ENCODE measurements at regions not wholly inside any gene's neighbourhood (a gene's known extent, or its start where the extent isn't known, plus 50 kb on each side); places are given as distances from the start of the nearest gene placed in this dataset.

- no peaks in the 10 kb centered on the region for H3K9me3 ChIP-seq (ENCODE audit: control insufficient read depth in 1 of 2, low read length in 2 of 2)
- intact Hi-C loops (cut with micrococcal nuclease): no loop called here
- Mint-ChIP-seq H3K27me3 (no peaks in the 10 kb centered on the region), H3K4me1 (no peaks in the 10 kb centered on the region), H3K9me3 (peaks cover 0 to 11% (median 7%) of the 10 kb centered on the region in 8 donors), H3K27ac (no peak overlapping the region), H3K4me3 (no peak overlapping the region), H3K36me3 (no peaks in the 10 kb centered on the region)
- H3K36me3 ChIP-seq (ENCODE audit: insufficient read depth, low read length): no peaks in the 10 kb centered on the region
- ChIA-PET POLR2A (ENCODE audit: partially characterized antibody) (no interaction called here), CTCF (ENCODE audit: partially characterized antibody) (no interaction called here)
- no peaks in the 10 kb centered on the region for H3K4me1 ChIP-seq (ENCODE audit: insufficient read depth, low read length)
- no peak overlapping the region for H3K27ac ChIP-seq (ENCODE audit: low read depth, low read length)
- H3K27me3 ChIP-seq (ENCODE audit: insufficient read depth, low read length): no peaks in the 10 kb centered on the region
- no peak for DNase-seq
- H3K4me3 ChIP-seq (ENCODE audit: low read length in 2 of 2): no peak overlapping the region
Observed at GRCh38 chr20:55667955-55668354, 337.4 kb downstream of the CBLN4 start.

DNA sequence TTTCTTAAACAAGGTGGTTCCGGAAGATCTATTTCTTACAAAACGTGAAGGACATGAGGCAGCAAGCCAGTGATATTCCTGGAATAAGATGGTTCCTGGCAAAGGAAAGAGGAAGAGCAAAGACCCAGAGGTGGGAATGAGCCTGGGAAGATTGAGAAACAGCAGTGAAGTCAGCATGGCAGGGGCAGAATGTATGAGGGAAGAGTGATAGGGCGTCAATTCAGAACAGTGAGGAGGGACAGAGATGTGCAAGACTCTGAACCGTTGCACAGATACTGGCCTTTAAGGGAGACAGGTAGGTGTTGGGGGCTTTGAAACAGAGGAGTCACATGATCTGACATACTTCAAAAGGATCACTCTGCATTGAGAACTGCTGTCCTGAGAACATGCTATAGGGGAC lies 338.3 kb downstream of the CBLN4 start:
- no peak overlapping the region for H3K27ac Mint-ChIP-seq
- H3K4me3 ChIP-seq (ENCODE audit: low read length in 2 of 2): no peak overlapping the region
- no peaks in the 10 kb centered on the region for H3K27me3 ChIP-seq (ENCODE audit: insufficient read depth, low read length)
- no peak for DNase-seq
- no peak overlapping the region for H3K27ac ChIP-seq (ENCODE audit: low read depth, low read length)
- no peaks in the 10 kb centered on the region for H3K36me3 Mint-ChIP-seq
- no peaks in the 10 kb centered on the region for H3K4me1 ChIP-seq (ENCODE audit: insufficient read depth, low read length)
- peaks cover 2 to 11% (median 7%) of the 10 kb centered on the region in 8 donors for H3K9me3 Mint-ChIP-seq
- H3K4me3 Mint-ChIP-seq: no peak overlapping the region
- H3K27me3 Mint-ChIP-seq: no peaks in the 10 kb centered on the region
- POLR2A ChIA-PET (ENCODE audit: partially characterized antibody): no interaction called here
- H3K9me3 ChIP-seq (ENCODE audit: control insufficient read depth in 1 of 2, low read length in 2 of 2): no peaks in the 10 kb centered on the region
- H3K36me3 ChIP-seq (ENCODE audit: insufficient read depth, low read length): no peaks in the 10 kb centered on the region
- no peaks in the 10 kb centered on the region for H3K4me1 Mint-ChIP-seq
- CTCF ChIA-PET (ENCODE audit: partially characterized antibody): no interaction called here
- intact Hi-C loops (cut with micrococcal nuclease): no loop called here

DNA sequence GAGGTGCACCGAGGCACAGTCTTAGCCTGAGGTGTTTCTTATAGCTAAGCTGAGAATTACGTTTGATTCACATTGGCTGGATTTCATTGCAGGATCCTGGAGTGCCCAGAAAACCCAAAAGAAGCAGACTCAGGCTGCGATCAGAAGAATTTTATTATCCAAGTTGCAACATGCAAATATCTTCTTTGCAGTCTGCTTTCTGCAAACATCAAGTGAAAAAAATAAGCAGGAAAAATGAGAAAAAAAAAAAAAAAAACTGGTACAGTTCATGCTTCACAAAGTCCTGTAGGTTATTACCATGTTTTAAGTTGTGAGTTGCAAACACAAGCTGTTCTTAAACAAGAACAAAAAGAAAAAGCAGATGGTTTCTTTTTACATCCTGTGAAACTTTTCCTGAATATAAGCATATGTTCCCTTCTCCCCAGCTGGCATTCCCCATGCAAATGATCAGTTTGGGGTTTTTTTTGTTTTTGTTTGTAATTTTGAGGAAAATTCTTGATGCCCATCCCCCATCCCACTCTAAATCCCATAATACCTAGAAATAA lies 349.0 kb downstream of the CBLN4 start:
- no peaks in the 10 kb centered on the region for H3K9me3 ChIP-seq (ENCODE audit: control insufficient read depth in 1 of 2, low read length in 2 of 2)
- H3K27me3 ChIP-seq (ENCODE audit: insufficient read depth, low read length): no peaks in the 10 kb centered on the region
- peaks cover 0 to 17% (median 3%) of the 10 kb centered on the region in 8 donors for H3K9me3 Mint-ChIP-seq
- H3K27ac Mint-ChIP-seq: no peak overlapping the region
- ChIA-PET POLR2A (ENCODE audit: partially characterized antibody) (no interaction called here), CTCF (ENCODE audit: partially characterized antibody) (no interaction called here)
- no peaks in the 10 kb centered on the region for H3K27me3 Mint-ChIP-seq
- no peak overlapping the region for H3K27ac ChIP-seq (ENCODE audit: low read depth, low read length)
- no peak for DNase-seq
- intact Hi-C loops (cut with micrococcal nuclease): no loop called here
- no peaks in the 10 kb centered on the region for H3K4me1 Mint-ChIP-seq
- no peak overlapping the region for H3K4me3 Mint-ChIP-seq
- no peak overlapping the region for H3K4me3 ChIP-seq (ENCODE audit: low read length in 2 of 2)
- H3K4me1 ChIP-seq (ENCODE audit: insufficient read depth, low read length): no peaks in the 10 kb centered on the region
- no peaks in the 10 kb centered on the region for H3K36me3 Mint-ChIP-seq
- H3K36me3 ChIP-seq (ENCODE audit: insufficient read depth, low read length): no peaks in the 10 kb centered on the region

GRCh38 chr20:55650657-55651360 lies 354.5 kb downstream of the CBLN4 start:
- Histone ChIP-seq H3K4me3 (ENCODE audit: low read length in 2 of 2) (no peak overlapping the region), H3K9me3 (ENCODE audit: control insufficient read depth in 1 of 2, low read length in 2 of 2) (no peaks in the 10 kb centered on the region), H3K4me1 (ENCODE audit: insufficient read depth, low read length) (no peaks in the 10 kb centered on the region), H3K27me3 (ENCODE audit: insufficient read depth, low read length) (no peaks in the 10 kb centered on the region), H3K36me3 (ENCODE audit: insufficient read depth, low read length) (no peaks in the 10 kb centered on the region), H3K27ac (ENCODE audit: low read depth, low read length) (no peak overlapping the region)
- DNase-seq: no peak
- Mint-ChIP-seq H3K4me3 (no peak overlapping the region), H3K36me3 (no peaks in the 10 kb centered on the region), H3K27ac (no peak overlapping the region), H3K27me3 (no peaks in the 10 kb centered on the region), H3K4me1 (no peaks in the 10 kb centered on the region), H3K9me3 (peaks cover 0 to 14% (median 4%) of the 10 kb centered on the region in 8 donors)
- intact Hi-C loops (cut with micrococcal nuclease): no loop called here
- CTCF ChIA-PET (ENCODE audit: partially characterized antibody): no interaction called here
- POLR2A ChIA-PET (ENCODE audit: partially characterized antibody): no interaction called here

GRCh38 chr20:55649254-55649653 lies 356.1 kb downstream of the CBLN4 start:
- no peaks in the 10 kb centered on the region for H3K4me1 ChIP-seq (ENCODE audit: insufficient read depth, low read length)
- no peaks in the 10 kb centered on the region for H3K4me1 Mint-ChIP-seq
- no peak overlapping the region for H3K4me3 ChIP-seq (ENCODE audit: low read length in 2 of 2)

DNA sequence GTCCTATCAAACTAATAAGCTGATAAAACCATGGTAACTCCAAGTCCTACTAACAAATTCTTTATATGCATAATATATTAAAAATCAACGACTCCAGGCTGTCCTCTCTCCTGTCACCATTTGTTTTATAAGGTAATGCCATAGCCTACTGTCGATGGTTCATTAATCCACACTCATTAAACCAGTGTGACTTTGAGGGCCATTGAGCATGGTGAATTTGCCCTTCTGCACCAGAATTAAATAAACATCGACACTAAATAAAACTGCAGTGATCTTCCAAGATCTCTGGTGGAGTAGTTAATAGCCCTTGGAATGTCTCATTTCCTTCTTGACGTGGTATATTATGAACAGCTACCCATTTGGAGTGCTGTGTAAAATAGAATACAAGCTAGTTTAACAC lies 358.5 kb downstream of the CBLN4 start:
- no peak overlapping the region for H3K27ac ChIP-seq (ENCODE audit: low read depth, low read length)
- Mint-ChIP-seq H3K4me3 (no peak overlapping the region), H3K27me3 (no peaks in the 10 kb centered on the region), H3K9me3 (peaks cover 0 to 8% (median 4%) of the 10 kb centered on the region in 8 donors), H3K4me1 (no peaks in the 10 kb centered on the region), H3K27ac (no peak overlapping the region), H3K36me3 (no peaks in the 10 kb centered on the region)
- DNase-seq: no peak
- H3K4me3 ChIP-seq (ENCODE audit: low read length in 2 of 2): no peak overlapping the region
- H3K36me3 ChIP-seq (ENCODE audit: insufficient read depth, low read length): no peaks in the 10 kb centered on the region
- ChIA-PET CTCF (ENCODE audit: partially characterized antibody) (no interaction called here), POLR2A (ENCODE audit: partially characterized antibody) (no interaction called here)
- no peaks in the 10 kb centered on the region for H3K9me3 ChIP-seq (ENCODE audit: control insufficient read depth in 1 of 2, low read length in 2 of 2)
- H3K27me3 ChIP-seq (ENCODE audit: insufficient read depth, low read length): no peaks in the 10 kb centered on the region
- no peaks in the 10 kb centered on the region for H3K4me1 ChIP-seq (ENCODE audit: insufficient read depth, low read length)
- intact Hi-C loops (cut with micrococcal nuclease): no loop called here

More at GRCh38 chr20:55649254-55649653, 356.1 kb downstream of the CBLN4 start:
- Histone ChIP-seq H3K27ac (ENCODE audit: low read depth, low read length) (no peak overlapping the region), H3K27me3 (ENCODE audit: insufficient read depth, low read length) (no peaks in the 10 kb centered on the region), H3K9me3 (ENCODE audit: control insufficient read depth in 1 of 2, low read length in 2 of 2) (no peaks in the 10 kb centered on the region), H3K36me3 (ENCODE audit: insufficient read depth, low read length) (no peaks in the 10 kb centered on the region)
- ChIA-PET CTCF (ENCODE audit: partially characterized antibody) (no interaction called here), POLR2A (ENCODE audit: partially characterized antibody) (no interaction called here)
- Mint-ChIP-seq H3K9me3 (peaks cover 0 to 14% (median 4%) of the 10 kb centered on the region in 8 donors), H3K4me3 (no peak overlapping the region), H3K36me3 (no peaks in the 10 kb centered on the region), H3K27me3 (no peaks in the 10 kb centered on the region), H3K27ac (no peak overlapping the region)
- intact Hi-C loops (cut with micrococcal nuclease): no loop called here
- no peak for DNase-seq

GRCh38 chr20:55641497-55641896 lies 363.8 kb downstream of the CBLN4 start:
- intact Hi-C loops (cut with micrococcal nuclease): no loop called here
- Mint-ChIP-seq H3K9me3 (peaks cover 0 to 6% (median 3%) of the 10 kb centered on the region in 8 donors), H3K36me3 (no peaks in the 10 kb centered on the region), H3K4me3 (no peak overlapping the region), H3K27ac (no peak overlapping the region), H3K4me1 (no peaks in the 10 kb centered on the region), H3K27me3 (no peaks in the 10 kb centered on the region)
- no peak for DNase-seq
- no peaks in the 10 kb centered on the region for H3K27me3 ChIP-seq (ENCODE audit: insufficient read depth, low read length)
- H3K36me3 ChIP-seq (ENCODE audit: insufficient read depth, low read length): no peaks in the 10 kb centered on the region
- no peak overlapping the region for H3K4me3 ChIP-seq (ENCODE audit: low read length in 2 of 2)
- CTCF ChIA-PET (ENCODE audit: partially characterized antibody): no interaction called here
- no peak overlapping the region for H3K27ac ChIP-seq (ENCODE audit: low read depth, low read length)
- no peaks in the 10 kb centered on the region for H3K9me3 ChIP-seq (ENCODE audit: control insufficient read depth in 1 of 2, low read length in 2 of 2)
- no peaks in the 10 kb centered on the region for H3K4me1 ChIP-seq (ENCODE audit: insufficient read depth, low read length)
- POLR2A ChIA-PET (ENCODE audit: partially characterized antibody): no interaction called here
